ENCODE measurements at regions not wholly inside any gene's neighbourhood (a gene's known extent, or its start where the extent isn't known, plus 50 kb on each side); places are given as distances from the start of the nearest gene placed in this dataset.

DNA sequence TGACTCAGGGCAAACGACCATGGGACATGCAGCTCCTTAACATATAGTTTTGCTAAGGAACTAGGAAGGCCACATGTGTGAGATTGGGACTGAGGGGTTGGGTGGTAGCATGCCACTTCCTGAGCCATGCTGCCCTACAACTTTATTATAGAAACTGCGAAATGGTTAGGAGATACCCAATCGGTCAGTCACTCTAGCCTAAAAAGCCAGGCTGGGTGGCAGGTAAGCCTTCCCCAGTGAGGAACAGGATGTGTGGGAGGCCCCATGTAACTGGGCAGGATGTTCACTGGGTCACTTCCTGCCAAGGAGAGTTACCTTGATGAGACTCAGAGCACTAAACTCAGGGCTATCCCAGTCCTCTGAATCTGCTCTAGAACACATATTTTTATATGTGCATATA is 123.5 kb downstream of the MAP3K7 start:
- DNase-seq, result peak; percentile 21 to 57

DNA sequence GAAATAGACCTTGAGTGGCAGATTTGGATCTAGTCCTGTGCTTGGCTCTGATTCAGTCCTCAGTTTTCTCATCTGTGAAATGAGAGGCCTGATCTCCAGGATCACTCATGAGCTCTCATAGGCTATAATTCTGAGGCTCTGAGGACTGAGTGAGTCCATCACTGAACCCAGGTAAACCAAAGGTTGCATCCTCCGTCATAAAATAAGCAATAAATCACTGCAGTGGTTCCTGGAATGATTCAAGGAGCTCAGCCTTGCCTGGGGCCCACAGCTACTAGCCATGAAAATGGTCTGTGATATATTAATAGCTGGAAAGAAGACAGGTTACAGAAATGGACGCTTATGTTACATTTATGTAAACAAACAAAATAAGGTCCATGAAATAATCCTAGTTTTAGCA is 124.8 kb downstream of the MAP3K7 start:
- DNase-seq, result no peak

- no peak for DNase-seq
Observed at GRCh38 chr6:90461383-90461782, 125.5 kb downstream of the MAP3K7 start.

- DNase-seq, result no peak
Observed at GRCh38 chr6:90460051-90460450, 126.8 kb downstream of the MAP3K7 start.

- DNase-seq, result no peak
Observed at GRCh38 chr6:90459225-90459758, 127.6 kb downstream of the MAP3K7 start.

DNA sequence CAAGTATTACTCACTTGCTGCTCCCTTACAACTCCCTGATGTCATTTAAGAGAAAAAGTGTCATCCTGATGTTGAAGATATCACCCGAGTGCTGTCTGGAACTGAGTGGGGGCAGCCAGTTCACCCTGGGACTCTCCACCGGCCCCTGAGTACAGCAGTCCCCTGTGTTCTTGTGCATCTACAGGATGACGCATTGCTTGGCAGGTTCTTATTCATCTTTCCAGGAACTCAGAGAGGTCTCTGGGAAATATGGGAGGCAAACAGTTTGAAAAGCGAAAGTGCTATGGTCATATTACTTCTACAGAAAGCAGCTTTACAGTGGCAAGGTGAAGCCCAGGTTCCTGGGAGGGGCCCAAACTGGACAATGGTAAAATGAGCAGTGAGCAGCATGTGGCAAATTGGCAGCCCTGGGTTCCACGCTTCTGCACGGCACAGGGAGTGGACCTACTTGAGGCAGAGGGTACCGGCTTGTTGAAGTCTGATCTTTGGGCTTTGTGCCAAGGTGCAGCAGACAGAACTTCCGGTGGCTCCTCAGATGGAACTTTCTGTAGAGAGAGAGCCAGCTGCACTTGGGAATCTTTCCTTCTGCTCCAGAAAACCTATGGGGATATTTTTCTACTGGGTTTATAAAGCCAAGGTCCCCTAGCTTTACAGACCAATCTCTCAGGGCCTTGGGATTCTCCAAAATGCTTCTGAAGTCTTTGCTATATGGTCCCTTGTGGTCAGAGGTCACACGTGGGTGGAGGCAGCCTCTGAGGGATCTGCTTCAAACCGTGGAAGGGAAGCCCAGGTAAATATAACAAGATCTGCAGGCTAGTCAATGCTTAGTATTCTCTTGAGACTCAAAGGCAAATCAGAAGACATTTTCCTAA is 128.3 kb downstream of the MAP3K7 start:
- peak; percentile 70 to 82 for DNase-seq

DNA sequence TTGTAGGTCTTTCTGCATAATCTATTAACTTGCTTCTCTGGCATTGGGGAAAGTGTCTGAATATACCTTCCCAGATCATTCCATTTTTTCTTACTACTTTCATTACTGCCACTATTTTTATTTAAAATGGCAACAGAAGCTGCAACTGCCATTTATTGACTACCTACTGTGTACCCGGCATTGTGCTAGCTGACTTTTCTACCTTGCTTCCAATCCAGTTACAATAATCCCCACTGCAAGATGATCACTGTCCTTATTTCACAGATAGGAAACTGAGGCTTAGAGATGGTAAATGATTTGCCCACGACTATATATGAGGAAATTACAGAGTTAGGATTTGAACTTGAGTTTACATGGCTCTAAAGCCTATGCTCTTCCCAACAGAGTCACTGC is 129.0 kb downstream of the MAP3K7 start:
- no peak for DNase-seq

DNA sequence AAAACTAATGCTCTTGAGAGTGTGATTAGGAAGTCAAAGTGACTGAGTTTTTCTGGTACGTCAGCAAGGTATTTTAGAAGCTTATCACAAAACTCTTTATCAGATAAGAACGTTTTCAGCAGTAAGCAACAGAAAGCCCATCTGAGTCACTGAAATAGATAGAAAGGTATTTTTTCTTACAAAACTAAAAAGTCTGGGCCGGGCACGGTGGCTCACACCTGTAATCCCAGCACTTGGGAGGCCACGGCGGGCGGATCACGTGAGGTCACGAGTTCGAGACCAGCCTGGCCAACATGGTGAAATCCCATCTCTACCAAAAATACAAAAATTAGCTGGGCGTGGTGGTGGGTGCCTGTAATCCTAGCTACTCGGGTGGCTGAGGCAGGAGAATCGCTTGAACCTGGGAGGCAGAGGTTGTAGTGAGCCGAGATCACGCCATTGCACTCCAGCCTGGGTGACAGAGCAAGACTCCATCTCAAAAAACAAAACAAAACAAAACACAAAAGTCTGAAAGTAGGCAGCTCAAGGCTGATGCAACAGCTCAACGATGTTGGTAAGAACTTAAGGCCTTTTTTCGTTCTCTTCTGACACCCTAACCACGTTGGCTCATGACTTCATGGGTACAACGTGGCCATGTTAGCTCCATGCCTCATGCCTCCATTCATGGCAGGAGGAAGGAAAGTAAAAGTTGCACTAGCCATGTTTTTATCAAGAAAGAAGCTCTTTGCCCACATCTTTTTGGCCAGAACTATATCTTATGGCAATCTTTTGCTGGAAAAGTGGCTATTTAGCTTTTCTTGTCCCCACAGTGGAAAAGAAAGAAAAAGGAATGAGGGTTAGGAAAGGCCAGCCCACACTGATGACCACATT is 129.6 kb downstream of the MAP3K7 start:
- DNase-seq, result peak in 1 of 2 donors; percentile 46

DNA sequence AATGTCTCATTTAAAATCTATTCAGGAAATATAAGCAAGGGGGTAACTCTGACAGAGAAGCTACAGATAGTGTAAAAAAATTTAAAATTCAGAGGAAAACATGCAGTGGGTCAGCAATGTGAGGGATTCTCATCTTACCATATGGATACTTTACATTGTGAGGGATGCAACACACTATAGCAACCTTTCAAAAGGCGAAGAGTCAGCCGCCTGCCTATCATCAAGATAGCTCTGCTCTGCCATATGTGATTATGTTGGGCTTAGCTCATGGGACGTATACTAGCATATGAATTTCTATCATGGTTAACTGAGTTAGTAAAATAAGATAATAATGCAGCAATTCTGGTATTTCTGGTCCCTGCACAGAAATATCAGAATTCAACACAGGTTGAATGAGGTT is 130.9 kb downstream of the MAP3K7 start:
- no peak for DNase-seq

- no peak for DNase-seq
Observed at GRCh38 chr6:90454836-90455427, 131.9 kb downstream of the MAP3K7 start.

GRCh38 chr6:90450268-90450953 is 136.5 kb downstream of the MAP3K7 start:
- no peak for DNase-seq

DNA sequence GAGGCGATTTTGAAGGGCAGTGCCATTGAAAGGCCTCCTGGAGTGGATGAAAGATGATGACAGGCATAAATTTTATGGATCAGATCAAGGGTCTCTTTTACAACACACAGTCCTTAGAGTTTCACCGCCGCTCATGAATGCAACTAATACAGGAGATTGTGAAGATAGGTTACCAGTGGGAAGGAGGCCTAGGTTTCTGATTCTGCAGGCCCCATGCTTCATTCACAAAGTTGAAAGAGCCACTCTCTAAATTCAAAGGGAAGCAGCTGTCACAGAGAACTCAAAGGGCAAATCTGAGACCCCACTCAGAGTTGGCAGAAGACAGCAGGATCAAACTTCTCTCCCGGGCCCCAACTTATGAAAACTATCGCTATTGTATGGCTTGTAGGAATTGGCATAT is 137.6 kb downstream of the MAP3K7 start:
- no peak for DNase-seq

DNA sequence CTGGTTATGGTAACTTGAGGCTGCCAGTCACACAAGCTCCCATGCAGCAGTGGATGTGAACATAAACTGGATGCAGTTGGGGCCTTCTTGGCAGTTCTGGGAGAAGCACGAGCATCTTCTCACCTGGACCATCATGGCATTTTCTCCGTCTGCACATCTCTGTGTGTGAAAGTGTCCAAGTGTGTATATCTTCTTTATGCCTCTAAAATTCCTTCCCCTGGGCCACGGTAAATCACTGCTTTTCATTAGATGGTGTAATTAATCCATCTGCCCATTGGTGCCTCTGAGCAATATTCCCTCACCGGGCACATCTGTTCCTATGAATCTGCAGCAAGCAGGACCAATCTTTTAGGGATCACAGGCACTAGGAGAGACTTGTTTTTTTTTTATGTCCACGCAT is 138.0 kb downstream of the MAP3K7 start:
- DNase-seq, result no peak

- DNase-seq, result no peak
Observed at GRCh38 chr6:90446164-90446563, 140.7 kb downstream of the MAP3K7 start.

GRCh38 chr6:90445533-90446108 is 141.3 kb downstream of the MAP3K7 start:
- no peak for DNase-seq

- no peak for DNase-seq
Observed at GRCh38 chr6:90444160-90444714, 142.6 kb downstream of the MAP3K7 start.

DNA sequence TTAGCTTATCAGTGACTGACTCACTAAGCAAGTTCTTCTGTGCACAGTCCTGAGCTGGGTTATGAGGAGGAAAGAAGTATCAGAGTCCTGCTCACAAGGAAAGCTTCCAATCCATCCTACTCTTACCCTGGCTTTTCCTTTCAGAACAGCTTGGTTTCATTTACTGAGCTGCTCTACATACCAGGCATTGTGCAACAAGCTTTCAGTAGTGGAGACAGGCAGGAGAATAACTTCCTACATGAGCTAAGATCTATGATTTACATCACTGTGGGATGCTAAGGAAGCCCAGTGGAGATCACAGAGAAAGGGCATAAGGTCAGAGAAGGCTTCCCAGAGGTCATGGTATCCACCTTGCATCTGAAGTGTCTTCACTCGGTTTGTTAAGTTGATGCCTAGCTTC is 144.5 kb downstream of the MAP3K7 start:
- DNase-seq, result no peak

DNA sequence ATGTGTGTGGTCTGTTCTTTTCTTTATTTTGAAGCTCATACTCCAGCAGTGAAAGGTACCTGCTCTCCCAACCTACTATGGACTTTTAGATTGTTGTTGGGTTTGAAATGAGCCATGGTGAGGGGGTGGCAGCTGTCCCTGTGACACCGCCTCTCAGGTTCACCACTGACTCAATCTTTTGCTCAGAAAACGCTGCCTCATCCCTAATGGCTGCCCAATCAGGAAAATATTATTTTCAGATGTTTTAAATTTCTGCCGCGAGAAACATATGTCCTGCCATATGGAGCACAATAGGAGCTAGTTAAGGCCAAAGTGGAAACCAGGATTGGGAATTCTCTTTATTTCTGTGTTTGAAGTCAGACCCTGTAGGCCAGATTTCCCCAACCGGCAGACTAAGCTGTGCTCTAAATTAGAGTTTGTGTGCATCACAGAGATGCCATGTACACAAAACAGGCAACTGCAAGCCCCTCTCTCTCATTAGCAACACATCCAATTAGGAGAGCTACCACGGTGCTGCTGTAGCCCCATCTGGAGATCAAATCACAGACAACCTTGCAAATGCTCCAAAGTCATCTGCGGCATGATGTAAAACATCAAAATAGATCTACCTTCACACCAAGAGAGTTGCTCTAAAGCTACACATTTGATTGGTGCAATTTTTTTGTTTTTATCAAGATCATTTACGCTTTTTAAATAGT is 144.1 kb upstream of the BACH2 start:
- DNase-seq, result no peak

- no peak for DNase-seq
Observed at GRCh38 chr6:90439586-90439985, 142.9 kb upstream of the BACH2 start.

- DNase-seq, result no peak
Observed at GRCh38 chr6:90436403-90436802, 139.8 kb upstream of the BACH2 start.

GRCh38 chr6:90435207-90435899 is 138.7 kb upstream of the BACH2 start:
- DNase-seq, result no peak

Measured in CD4-positive, alpha-beta T cell treated with Interleukin-4 for 1 hour (primary cell).